Neuron (in vitro differentiated cells): ENCODE measurements at regions not wholly inside any gene's neighbourhood (a gene's known extent, or its start where the extent isn't known, plus 50 kb on each side); places are given as distances from the start of the nearest gene placed in this dataset.

ENCODE experiments used
- H2AFZ ChIP-seq: one replicate; pipeline ENCODE4 v1.6.1; 2013; ENCODE audit warnings: low read depth, mild to moderate bottlenecking, inconsistent platforms, low read length, moderate library complexity
- H3K27me3 ChIP-seq: one replicate; pipeline ENCODE4 v1.6.1; 2013; ENCODE audit warnings: low read length; ENCODE audit not compliant: insufficient read depth
- H3K36me3 ChIP-seq: one replicate; pipeline ENCODE4 v1.6.1; 2013; ENCODE audit warnings: low read length; ENCODE audit not compliant: insufficient read depth
- H3K4me1 ChIP-seq: one replicate; pipeline ENCODE4 v1.6.1; 2013; ENCODE audit warnings: low read length; ENCODE audit not compliant: insufficient read depth
- H3K4me3 ChIP-seq: 2 replicates; pipeline ENCODE4 v1.5.1; 2013; ENCODE audit warnings: mild to moderate bottlenecking, low read length, moderate library complexity
- H3K9me3 ChIP-seq: one replicate; pipeline ENCODE4 v1.6.1; 2013; ENCODE audit warnings: low read length

GRCh38 chr11:15586741-15587473 is 472.2 kb downstream of the INSC start:
- H3K4me1 ChIP-seq = no peaks in the 10 kb centered on the region
- H3K27me3 ChIP-seq = no peaks in the 10 kb centered on the region
- H3K36me3 ChIP-seq = no peaks in the 10 kb centered on the region
- H3K4me3 ChIP-seq = no peak overlapping the region
- H2AFZ ChIP-seq = no peak overlapping the region
- H3K9me3 ChIP-seq = no peaks in the 10 kb centered on the region

GRCh38 chr11:15589070-15589626 is 474.4 kb downstream of the INSC start:
- no peaks in the 10 kb centered on the region for H3K4me1 ChIP-seq
- no peak overlapping the region for H3K4me3 ChIP-seq
- no peaks in the 10 kb centered on the region for H3K27me3 ChIP-seq
- H3K9me3 ChIP-seq = no peaks in the 10 kb centered on the region
- H2AFZ ChIP-seq = no peak overlapping the region
- no peaks in the 10 kb centered on the region for H3K36me3 ChIP-seq

- Histone ChIP-seq H3K27me3 (no peaks in the 10 kb centered on the region), H3K4me3 (no peak overlapping the region), H2AFZ (no peak overlapping the region), H3K9me3 (no peaks in the 10 kb centered on the region), H3K4me1 (no peaks in the 10 kb centered on the region), H3K36me3 (no peaks in the 10 kb centered on the region)
Measured at GRCh38 chr11:15590132-15590531, 475.4 kb downstream of the INSC start.

- H3K4me3 ChIP-seq = no peak overlapping the region
Measured at GRCh38 chr11:15591112-15591537, 476.4 kb downstream of the INSC start.

GRCh38 chr11:15594607-15595006 is 479.9 kb downstream of the INSC start:
- Histone ChIP-seq H2AFZ (no peak overlapping the region), H3K4me1 (no peaks in the 10 kb centered on the region), H3K36me3 (no peaks in the 10 kb centered on the region), H3K4me3 (no peak overlapping the region), H3K27me3 (no peaks in the 10 kb centered on the region), H3K9me3 (no peaks in the 10 kb centered on the region)

More at GRCh38 chr11:15591112-15591537, 476.4 kb downstream of the INSC start:
- no peaks in the 10 kb centered on the region for H3K9me3 ChIP-seq
- no peaks in the 10 kb centered on the region for H3K27me3 ChIP-seq
- H2AFZ ChIP-seq = no peak overlapping the region
- no peaks in the 10 kb centered on the region for H3K4me1 ChIP-seq
- no peaks in the 10 kb centered on the region for H3K36me3 ChIP-seq

GRCh38 chr11:15599376-15599775 is 484.7 kb downstream of the INSC start:
- no peak overlapping the region for H3K4me3 ChIP-seq

GRCh38 chr11:15602047-15602446 is 487.3 kb downstream of the INSC start:
- Histone ChIP-seq H3K27me3 (no peaks in the 10 kb centered on the region), H3K9me3 (no peaks in the 10 kb centered on the region), H3K4me1 (no peaks in the 10 kb centered on the region), H2AFZ (no peak overlapping the region), H3K36me3 (no peaks in the 10 kb centered on the region), H3K4me3 (no peak overlapping the region)

More at GRCh38 chr11:15599376-15599775, 484.7 kb downstream of the INSC start:
- no peaks in the 10 kb centered on the region for H3K4me1 ChIP-seq
- H3K27me3 ChIP-seq = no peaks in the 10 kb centered on the region
- H2AFZ ChIP-seq = no peak overlapping the region
- no peaks in the 10 kb centered on the region for H3K9me3 ChIP-seq
- H3K36me3 ChIP-seq = no peaks in the 10 kb centered on the region

GRCh38 chr11:15602785-15603567 is 488.3 kb downstream of the INSC start:
- H2AFZ ChIP-seq = no peak overlapping the region
- H3K27me3 ChIP-seq = no peaks in the 10 kb centered on the region
- no peaks in the 10 kb centered on the region for H3K9me3 ChIP-seq
- no peaks in the 10 kb centered on the region for H3K36me3 ChIP-seq
- no peak overlapping the region for H3K4me3 ChIP-seq
- no peaks in the 10 kb centered on the region for H3K4me1 ChIP-seq

- H3K9me3 ChIP-seq = no peaks in the 10 kb centered on the region
Measured at GRCh38 chr11:15605094-15605493, 490.4 kb downstream of the INSC start.

GRCh38 chr11:15607361-15608036 is 492.8 kb downstream of the INSC start:
- Histone ChIP-seq H3K27me3 (no peaks in the 10 kb centered on the region), H3K9me3 (no peaks in the 10 kb centered on the region), H3K36me3 (no peaks in the 10 kb centered on the region), H3K4me3 (no peak overlapping the region), H2AFZ (no peak overlapping the region), H3K4me1 (no peaks in the 10 kb centered on the region)

More at GRCh38 chr11:15605094-15605493, 490.4 kb downstream of the INSC start:
- Histone ChIP-seq H3K36me3 (no peaks in the 10 kb centered on the region), H2AFZ (no peak overlapping the region), H3K4me3 (no peak overlapping the region), H3K4me1 (no peaks in the 10 kb centered on the region), H3K27me3 (no peaks in the 10 kb centered on the region)

GRCh38 chr11:15609445-15609844 is 494.7 kb downstream of the INSC start:
- Histone ChIP-seq H2AFZ (no peak overlapping the region), H3K27me3 (no peaks in the 10 kb centered on the region), H3K4me3 (no peak overlapping the region), H3K4me1 (no peaks in the 10 kb centered on the region), H3K9me3 (no peaks in the 10 kb centered on the region), H3K36me3 (no peaks in the 10 kb centered on the region)

GRCh38 chr11:15610881-15611280 is 496.2 kb downstream of the INSC start:
- Histone ChIP-seq H3K4me3 (no peak overlapping the region), H3K9me3 (no peaks in the 10 kb centered on the region), H2AFZ (no peak overlapping the region), H3K36me3 (no peaks in the 10 kb centered on the region), H3K27me3 (no peaks in the 10 kb centered on the region), H3K4me1 (peaks cover 11% of the 10 kb centered on the region)

GRCh38 chr11:15613251-15613650 is 498.5 kb downstream of the INSC start:
- Histone ChIP-seq H3K9me3 (no peaks in the 10 kb centered on the region), H3K4me3 (no peak overlapping the region)

More at GRCh38 chr11:15613251-15613650, 498.5 kb downstream of the INSC start:
- peaks cover 12% of the 10 kb centered on the region for H3K4me1 ChIP-seq
- no peaks in the 10 kb centered on the region for H3K36me3 ChIP-seq
- H3K27me3 ChIP-seq = no peaks in the 10 kb centered on the region
- no peak overlapping the region for H2AFZ ChIP-seq
